Trophoblast cell (in vitro differentiated cells and primary cell): ENCODE measurements at regions not wholly inside any gene's neighbourhood (a gene's known extent, or its start where the extent isn't known, plus 50 kb on each side); places are given as distances from the start of the nearest gene placed in this dataset.

ENCODE experiments used
- DNase-seq, 2 donors: peaks; one replicate each; pipeline ENCODE4 v3.0.0-alpha.2; 2016
- H2AFZ ChIP-seq: 2 replicates; pipeline ENCODE4 v1.6.1; 2013; ENCODE audit warnings: low read length, moderate library complexity, mild to moderate bottlenecking; ENCODE audit not compliant: insufficient read depth, poor library complexity
- H2AK5ac ChIP-seq: 2 replicates; pipeline ENCODE4 v1.6.1; 2013; ENCODE audit warnings: mild to moderate bottlenecking, low read length
- H2BK120ac ChIP-seq: 2 replicates; pipeline ENCODE4 v1.6.1; 2013; ENCODE audit warnings: low read length, mild to moderate bottlenecking, moderate library complexity; ENCODE audit not compliant: insufficient read depth, poor library complexity
- H2BK12ac ChIP-seq: 2 replicates; pipeline ENCODE4 v1.6.1; 2013; ENCODE audit warnings: mild to moderate bottlenecking, low read length, moderate library complexity
- H2BK5ac ChIP-seq: 2 replicates; pipeline ENCODE4 v1.6.1; 2013; ENCODE audit warnings: low read length, low read depth, moderate library complexity, mild to moderate bottlenecking; ENCODE audit not compliant: poor library complexity
- H3K14ac ChIP-seq: 2 replicates; pipeline ENCODE4 v1.6.1; 2013; ENCODE audit warnings: mild to moderate bottlenecking, low read length
- H3K18ac ChIP-seq: 2 replicates; pipeline ENCODE4 v1.6.1; 2013; ENCODE audit warnings: mild to moderate bottlenecking, low read length
- H3K23ac ChIP-seq: 2 replicates; pipeline ENCODE4 v1.6.1; 2013; ENCODE audit warnings: low read length
- H3K27ac ChIP-seq: 2 replicates; pipeline ENCODE4 v1.5.1; 2013; ENCODE audit warnings: low read depth, mild to moderate bottlenecking, inconsistent platforms, low read length, moderate library complexity
- H3K27me3 ChIP-seq: 2 replicates; pipeline ENCODE4 v1.6.1; 2013; ENCODE audit warnings: inconsistent platforms, mild to moderate bottlenecking, low read length, moderate library complexity; ENCODE audit not compliant: insufficient read depth
- H3K36me3 ChIP-seq, 2 experiments: 1 replicate in 1 of 2; 2 replicates in 1 of 2; pipeline ENCODE4 v1.6.1; 2013; ENCODE audit warnings: low read length in 2 of 2, mild to moderate bottlenecking in 2 of 2, moderate library complexity in 1 of 2; ENCODE audit not compliant: insufficient read depth in 2 of 2, control insufficient read depth in 1 of 2
- H3K4ac ChIP-seq: 2 replicates; pipeline ENCODE4 v1.6.1; 2013; ENCODE audit warnings: low read depth, mild to moderate bottlenecking, low read length, moderate library complexity
- H3K4me1 ChIP-seq, 2 experiments: 1 replicate in 1 of 2; 2 replicates in 1 of 2; pipeline ENCODE4 v1.6.1; 2013; ENCODE audit warnings: low read length in 2 of 2, mild to moderate bottlenecking in 2 of 2, moderate library complexity in 1 of 2; ENCODE audit not compliant: insufficient read depth in 2 of 2, control insufficient read depth in 1 of 2
- H3K4me2 ChIP-seq: 2 replicates; pipeline ENCODE4 v1.6.1; 2013; ENCODE audit warnings: inconsistent platforms, mild to moderate bottlenecking, low read length, moderate library complexity
- H3K4me3 ChIP-seq: 2 replicates; pipeline ENCODE4 v1.5.1; 2013; ENCODE audit warnings: mild to moderate bottlenecking, low read depth, low read length, inconsistent platforms
- H3K79me1 ChIP-seq: one replicate; pipeline ENCODE4 v1.6.1; 2013; ENCODE audit warnings: low read length
- H3K79me2 ChIP-seq: 2 replicates; pipeline ENCODE4 v1.6.1; 2013; ENCODE audit warnings: low read length, mild to moderate bottlenecking; ENCODE audit not compliant: control insufficient read depth, insufficient read depth, poor library complexity
- H3K9ac ChIP-seq: 2 replicates; pipeline ENCODE4 v1.6.1; 2013; ENCODE audit warnings: mild to moderate bottlenecking, low read length
- H3K9me3 ChIP-seq: 2 replicates; pipeline ENCODE4 v1.6.1; 2013; ENCODE audit warnings: low read depth, mild to moderate bottlenecking, control low read depth, inconsistent platforms, low read length; ENCODE audit not compliant: insufficient read depth
- H4K12ac ChIP-seq: 2 replicates; pipeline ENCODE4 v1.6.1; 2013; ENCODE audit warnings: low read depth, mild to moderate bottlenecking, low read length, moderate library complexity
- H4K8ac ChIP-seq: 2 replicates; pipeline ENCODE4 v1.6.1; 2013; ENCODE audit warnings: low read depth, mild to moderate bottlenecking, low read length, moderate library complexity
- H4K91ac ChIP-seq: one replicate; pipeline ENCODE4 v1.6.1; 2013; ENCODE audit warnings: low read depth, mild to moderate bottlenecking, low read length, moderate library complexity
- WGBS: extraction: QIAGEN DNeasy Blood & Tissue Kit; methylation state at CpG from one replicate; pipeline ENCODE4 v1.1.7; 2013; ENCODE audit warnings: missing lambda C conversion rate; ENCODE audit not compliant: insufficient read length, insufficient coverage; ENCODE audit errors: extremely low coverage; 5-methylcytosine and 5-hydroxymethylcytosine counted together

- Histone ChIP-seq H2AFZ (no peak overlapping the region), H3K18ac (no peak overlapping the region), H2BK12ac (no peak overlapping the region), H3K79me2 (no peaks in the 10 kb centered on the region), H3K27me3 (no peaks in the 10 kb centered on the region), H4K12ac (no peak overlapping the region), H3K9ac (no peak overlapping the region), H3K79me1 (no peaks in the 10 kb centered on the region), H3K27ac (no peak overlapping the region), H2BK5ac (no peak overlapping the region), H4K91ac (no peak overlapping the region), H3K4me3 (no peak overlapping the region), H3K4me2 (no peak overlapping the region), H2BK120ac (no peak overlapping the region), H3K4ac (no peak overlapping the region), H3K23ac (no peak overlapping the region), H2AK5ac (no peak overlapping the region), H3K9me3 (peaks cover 5% of the 10 kb centered on the region), H3K4me1 (no peaks in the 10 kb centered on the region), H3K36me3 (no peaks in the 10 kb centered on the region), H4K8ac (no peak overlapping the region), H3K14ac (no peak overlapping the region)
- WGBS: no CpG with 5 or more reads among the region's 16 CpGs
- no peak for DNase-seq
Observed at GRCh38 chr19:31146546-31147183, 202.6 kb downstream of the TSHZ3 start.

DNA sequence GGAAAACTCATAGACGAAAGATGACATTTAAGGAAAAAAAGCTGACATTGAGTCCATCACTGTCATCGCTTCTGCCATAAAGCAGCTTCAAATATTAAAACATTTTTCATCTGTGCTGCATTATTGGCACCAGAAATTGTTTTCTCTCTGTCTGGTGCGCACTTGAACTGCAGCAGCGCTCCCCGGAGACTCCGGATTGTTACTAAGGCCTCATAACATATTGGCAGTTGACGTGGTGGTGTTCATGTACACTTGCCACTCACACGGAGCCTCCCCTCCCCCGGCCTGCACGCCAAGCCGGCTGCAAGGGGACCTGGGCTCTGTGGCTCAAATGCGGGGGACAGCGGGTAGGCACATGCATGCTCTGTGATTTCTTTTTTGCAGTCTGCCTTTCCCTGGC lies 203.2 kb downstream of the TSHZ3 start:
- H3K14ac ChIP-seq: no peak overlapping the region
- H3K4me2 ChIP-seq: no peak overlapping the region
- no peak overlapping the region for H3K4me3 ChIP-seq
- no peak overlapping the region for H2BK120ac ChIP-seq
- H2BK5ac ChIP-seq: no peak overlapping the region
- H2AFZ ChIP-seq: no peak overlapping the region
- no peak overlapping the region for H4K12ac ChIP-seq
- H3K79me1 ChIP-seq: no peaks in the 10 kb centered on the region
- no peak overlapping the region for H3K9ac ChIP-seq
- no peak overlapping the region for H3K4ac ChIP-seq
- no peak overlapping the region for H4K91ac ChIP-seq
- no peaks in the 10 kb centered on the region for H3K27me3 ChIP-seq
- H2AK5ac ChIP-seq: no peak overlapping the region
- no peak overlapping the region for H2BK12ac ChIP-seq
- H4K8ac ChIP-seq: no peak overlapping the region
- no peaks in the 10 kb centered on the region for H3K36me3 ChIP-seq
- H3K18ac ChIP-seq: no peak overlapping the region
- peaks cover 5% of the 10 kb centered on the region for H3K9me3 ChIP-seq
- H3K79me2 ChIP-seq: no peaks in the 10 kb centered on the region
- H3K23ac ChIP-seq: no peak overlapping the region
- no peak for DNase-seq
- H3K4me1 ChIP-seq: no peaks in the 10 kb centered on the region
- no peak overlapping the region for H3K27ac ChIP-seq
- no CpG with 5 or more reads among the region's 13 CpGs for WGBS

DNA sequence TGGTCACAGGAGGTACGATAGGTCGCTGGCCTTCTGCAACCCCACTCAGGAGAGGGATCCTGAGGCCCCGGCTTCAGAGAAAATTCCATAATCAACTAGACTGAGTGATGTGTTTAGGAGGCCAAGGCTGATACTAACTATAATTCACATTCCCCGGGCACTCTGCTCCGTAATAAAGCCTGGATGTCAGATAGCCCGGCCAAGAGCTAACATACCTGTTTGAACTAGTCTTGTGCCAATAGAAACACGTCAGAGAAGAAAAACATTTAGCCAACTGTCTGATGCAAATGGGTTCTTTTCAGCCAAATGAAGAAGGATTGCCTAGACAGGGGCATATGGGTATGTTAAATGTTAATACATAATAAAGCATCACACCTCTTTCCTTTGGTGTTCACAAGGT lies 204.2 kb downstream of the TSHZ3 start:
- no peaks in the 10 kb centered on the region for H3K79me1 ChIP-seq
- no peak overlapping the region for H3K4me2 ChIP-seq
- no peak overlapping the region for H3K9ac ChIP-seq
- no peaks in the 10 kb centered on the region for H3K27me3 ChIP-seq
- H3K4ac ChIP-seq: no peak overlapping the region
- H3K9me3 ChIP-seq: peaks cover 3% of the 10 kb centered on the region
- no peak overlapping the region for H2BK5ac ChIP-seq
- H2AFZ ChIP-seq: no peak overlapping the region
- H2BK120ac ChIP-seq: no peak overlapping the region
- H3K14ac ChIP-seq: no peak overlapping the region
- no peaks in the 10 kb centered on the region for H3K79me2 ChIP-seq
- DNase-seq: no peak
- no peak overlapping the region for H4K8ac ChIP-seq
- no peak overlapping the region for H3K4me3 ChIP-seq
- H3K18ac ChIP-seq: no peak overlapping the region
- H3K23ac ChIP-seq: no peak overlapping the region
- H2AK5ac ChIP-seq: no peak overlapping the region
- no CpG with 5 or more reads among the region's 7 CpGs for WGBS
- H2BK12ac ChIP-seq: no peak overlapping the region
- H4K12ac ChIP-seq: no peak overlapping the region
- H3K27ac ChIP-seq: no peak overlapping the region
- H3K4me1 ChIP-seq: no peaks in the 10 kb centered on the region
- no peaks in the 10 kb centered on the region for H3K36me3 ChIP-seq
- H4K91ac ChIP-seq: no peak overlapping the region

DNA sequence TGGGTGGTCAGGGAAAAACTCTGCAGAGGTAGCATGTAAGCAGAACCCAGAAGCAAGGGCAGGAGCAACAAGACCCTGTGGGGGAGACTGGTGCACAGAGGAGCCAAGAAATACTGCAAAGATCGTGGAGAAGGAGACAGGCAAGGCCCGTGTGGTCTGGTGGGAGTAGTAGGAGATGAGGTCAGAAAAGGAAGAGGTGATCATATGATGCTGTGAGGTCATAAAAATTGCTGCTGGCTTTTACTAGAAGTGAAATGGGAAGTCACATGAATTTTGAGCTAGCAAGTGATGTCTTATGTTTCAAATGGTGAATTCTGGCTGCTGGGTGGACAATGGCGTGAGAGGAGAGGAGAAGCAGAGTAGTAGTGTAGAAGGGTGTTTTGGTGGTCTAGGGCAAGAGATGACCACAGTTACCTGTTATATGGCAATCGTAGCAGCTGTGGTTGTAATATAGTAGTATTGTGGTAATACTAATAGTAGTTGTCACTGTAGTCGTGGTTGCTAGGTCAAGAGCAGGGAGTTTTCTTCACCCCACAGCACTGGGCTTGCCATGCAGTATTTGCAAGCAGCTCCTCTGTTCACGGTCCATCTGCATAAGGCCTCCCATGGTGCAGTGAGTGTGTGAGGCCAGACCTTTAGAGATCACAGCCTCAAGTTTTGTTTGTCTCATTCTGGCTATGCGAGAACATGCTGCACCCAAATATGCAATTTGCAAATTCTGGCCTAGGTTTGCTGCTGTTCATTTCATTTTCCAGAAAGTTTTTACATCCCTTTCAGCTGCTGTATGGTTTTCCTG lies 205.0 kb downstream of the TSHZ3 start:
- Histone ChIP-seq H3K14ac (no peak overlapping the region), H2AK5ac (no peak overlapping the region), H3K9ac (no peak overlapping the region), H3K4me2 (no peak overlapping the region), H3K9me3 (peaks cover 3% of the 10 kb centered on the region), H3K79me2 (no peaks in the 10 kb centered on the region), H3K4me1 (no peaks in the 10 kb centered on the region), H2BK120ac (no peak overlapping the region), H3K18ac (no peak overlapping the region), H4K91ac (no peak overlapping the region), H3K4ac (no peak overlapping the region), H2BK5ac (no peak overlapping the region), H3K36me3 (no peaks in the 10 kb centered on the region), H3K4me3 (no peak overlapping the region), H2BK12ac (no peak overlapping the region), H4K12ac (no peak overlapping the region), H4K8ac (no peak overlapping the region), H3K23ac (no peak overlapping the region), H3K27ac (no peak overlapping the region), H2AFZ (no peak overlapping the region), H3K27me3 (no peaks in the 10 kb centered on the region), H3K79me1 (no peaks in the 10 kb centered on the region)
- DNase-seq: no peak
- no CpG with 5 or more reads among the region's 7 CpGs for WGBS
